DOHH2 (cell line): ENCODE measurements at regions not wholly inside any gene's neighbourhood (a gene's known extent, or its start where the extent isn't known, plus 50 kb on each side); places are given as distances from the start of the nearest gene placed in this dataset.

ENCODE experiments used
- CTCF ChIP-seq: fragments of 200-600 bp; sonication (generic); IDR thresholded peaks from one replicate; pipeline ENCODE4 v1.5.1; 2014; ENCODE audit warnings: antibody characterized with exemption, mild to moderate bottlenecking, low read depth, low read length; ENCODE audit not compliant: poor library complexity, severe bottlenecking
- EZH2phosphoT487 ChIP-seq: fragments of 200-600 bp; sonication (generic); IDR thresholded peaks from 2 replicates; pipeline ENCODE4 v1.6.1; 2017; ENCODE audit warnings: borderline replicate concordance, mild to moderate bottlenecking, antibody characterized with exemption, low read length, moderate library complexity, mixed read lengths

GRCh38 chr2:15748736-15749323, 157.2 kb downstream of the DDX1 start:
- TF ChIP-seq EZH2phosphoT487 (no peak), CTCF (peak; percentile 74)
